ENCODE measurements at regions not wholly inside any gene's neighbourhood (a gene's known extent, or its start where the extent isn't known, plus 50 kb on each side); places are given as distances from the start of the nearest gene placed in this dataset.

GRCh38 chr14:98489115-98489514, 782.9 kb downstream of the BCL11B start:
- no peaks in the 10 kb centered on the region for H4K20me1 ChIP-seq (ENCODE audit: insufficient read depth)
- H2AFZ ChIP-seq, result no peak overlapping the region
- H3K79me2 ChIP-seq (ENCODE audit: insufficient read depth), result no peaks in the 10 kb centered on the region
- TF ChIP-seq EZH2phosphoT487 (IDR thresholded peaks at IDR 0.05; ENCODE audit: insufficient read depth, low read depth) (no peak), EZH2 (IDR thresholded peaks at IDR 0.05; ENCODE audit: insufficient read depth, poor library complexity, severe bottlenecking) (no peak)
- H3K27ac ChIP-seq, result no peak overlapping the region
- no peak overlapping the region for H3K4me2 ChIP-seq (ENCODE audit: unreplicated experiment)
- in situ Hi-C loops (cut with MboI), result no loop called here
- H3K4me3 ChIP-seq, result no peak overlapping the region
- H3K4me1 ChIP-seq (ENCODE audit: insufficient read depth), result no peaks in the 10 kb centered on the region
- H3F3A ChIP-seq (ENCODE audit: insufficient read depth), result no peaks in the 10 kb centered on the region
- H3K9me2 ChIP-seq (ENCODE audit: insufficient read depth), result no peaks in the 10 kb centered on the region
- WGBS, 2 experiments (ENCODE audit: low coverage in 1 of 2, low lambda C conversion rate in 2 of 2, missing lambda C conversion rate in 2 of 2), result 60 to 65% methylated on average over 4 of the region's 4 CpGs
- no peaks in the 10 kb centered on the region for H3K36me3 ChIP-seq (ENCODE audit: low read depth)
- no peaks in the 10 kb centered on the region for H3K27me3 ChIP-seq (replicated peaks; ENCODE audit: insufficient read depth)
- peaks cover 4% of the 10 kb centered on the region for H3K9me3 ChIP-seq (ENCODE audit: low read depth)
- H3K9ac ChIP-seq, result no peak overlapping the region
- DNase-seq, result no peak

- H3K9me2 ChIP-seq (ENCODE audit: insufficient read depth), result no peaks in the 10 kb centered on the region
- DNase-seq, result peak; percentile 29
- no peak overlapping the region for H2AFZ ChIP-seq
- no peaks in the 10 kb centered on the region for H3K9me3 ChIP-seq (ENCODE audit: low read depth)
- H3K36me3 ChIP-seq (ENCODE audit: low read depth), result no peaks in the 10 kb centered on the region
- in situ Hi-C loops (cut with MboI), result no loop called here
- no peak overlapping the region for H3K4me2 ChIP-seq (ENCODE audit: unreplicated experiment)
- no peaks in the 10 kb centered on the region for H3F3A ChIP-seq (ENCODE audit: insufficient read depth)
- H3K27ac ChIP-seq, result no peak overlapping the region
- H3K27me3 ChIP-seq (replicated peaks; ENCODE audit: insufficient read depth), result no peaks in the 10 kb centered on the region
- TF ChIP-seq EZH2 (IDR thresholded peaks at IDR 0.05; ENCODE audit: insufficient read depth, poor library complexity, severe bottlenecking) (no peak), EZH2phosphoT487 (IDR thresholded peaks at IDR 0.05; ENCODE audit: insufficient read depth, low read depth) (no peak)
- WGBS, 2 experiments (ENCODE audit: low coverage in 1 of 2, low lambda C conversion rate in 2 of 2, missing lambda C conversion rate in 2 of 2), result 19 to 23% methylated on average over 5 of the region's 5 CpGs
- no peaks in the 10 kb centered on the region for H3K4me1 ChIP-seq (ENCODE audit: insufficient read depth)
- H3K9ac ChIP-seq, result no peak overlapping the region
- H4K20me1 ChIP-seq (ENCODE audit: insufficient read depth), result no peaks in the 10 kb centered on the region
- no peaks in the 10 kb centered on the region for H3K79me2 ChIP-seq (ENCODE audit: insufficient read depth)
- H3K4me3 ChIP-seq, result no peak overlapping the region
Measured at GRCh38 chr14:98494582-98494981, 777.4 kb downstream of the BCL11B start.

DNA sequence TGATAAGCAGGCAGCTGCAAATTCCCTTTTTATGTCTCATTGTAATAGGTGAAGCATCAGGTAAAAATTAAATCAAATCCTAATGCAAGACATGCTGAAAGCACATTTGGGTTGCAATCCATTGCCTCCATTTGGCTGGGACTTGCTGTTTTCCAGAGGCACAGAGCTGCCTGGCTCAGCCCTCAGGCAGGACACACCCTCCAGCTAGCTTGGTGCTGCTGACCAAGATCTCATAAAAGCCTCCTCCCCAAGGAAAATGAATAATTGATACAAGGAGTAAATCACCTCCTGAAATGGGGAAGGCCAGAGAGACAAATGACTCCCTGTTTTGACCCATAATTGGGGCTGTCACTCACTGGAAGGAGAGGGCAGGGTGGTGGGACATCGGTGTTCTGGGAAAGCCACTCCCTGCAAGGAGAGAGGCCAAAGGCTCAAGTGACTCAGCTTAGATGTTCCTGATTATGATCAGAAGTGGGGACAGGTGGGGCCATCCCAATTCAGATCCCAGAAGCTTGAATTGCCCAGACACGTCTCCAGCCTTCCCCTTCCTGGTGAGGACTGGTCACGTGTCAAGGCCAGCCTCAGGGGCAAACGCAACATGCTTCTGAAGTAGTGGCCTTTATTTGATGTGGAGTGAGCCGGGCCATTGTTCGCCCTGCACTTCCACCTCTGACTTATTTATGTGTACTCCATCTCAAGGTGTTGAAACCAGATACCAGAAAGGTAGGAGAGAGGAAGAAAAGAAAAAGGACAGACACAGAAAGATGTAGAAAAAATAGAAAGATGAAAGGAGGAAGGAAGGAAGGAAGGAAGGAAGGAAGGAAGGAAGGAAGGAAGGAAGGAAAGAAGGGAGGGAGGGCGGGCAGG, 773.7 kb downstream of the BCL11B start:
- Histone ChIP-seq H3K79me2 (ENCODE audit: insufficient read depth) (no peaks in the 10 kb centered on the region), H3K9me2 (ENCODE audit: insufficient read depth) (no peaks in the 10 kb centered on the region), H3K9ac (no peak overlapping the region), H2AFZ (no peak overlapping the region), H3K4me1 (ENCODE audit: insufficient read depth) (no peaks in the 10 kb centered on the region), H3K4me2 (ENCODE audit: unreplicated experiment) (no peak overlapping the region), H3F3A (ENCODE audit: insufficient read depth) (no peaks in the 10 kb centered on the region), H3K9me3 (ENCODE audit: low read depth) (no peaks in the 10 kb centered on the region), H3K4me3 (no peak overlapping the region), H3K27ac (no peak overlapping the region), H4K20me1 (ENCODE audit: insufficient read depth) (no peaks in the 10 kb centered on the region), H3K27me3 (replicated peaks; ENCODE audit: insufficient read depth) (no peaks in the 10 kb centered on the region), H3K36me3 (ENCODE audit: low read depth) (no peaks in the 10 kb centered on the region)
- TF ChIP-seq EZH2 (IDR thresholded peaks at IDR 0.05; ENCODE audit: insufficient read depth, poor library complexity, severe bottlenecking) (no peak), EZH2phosphoT487 (IDR thresholded peaks at IDR 0.05; ENCODE audit: insufficient read depth, low read depth) (no peak)
- DNase-seq, result no peak
- 53 to 55% methylated on average over 6 to 7 of the region's 7 CpGs for WGBS, 2 experiments (ENCODE audit: low coverage in 1 of 2, low lambda C conversion rate in 2 of 2, missing lambda C conversion rate in 2 of 2)
- in situ Hi-C loops (cut with MboI), result no loop called here

DNA sequence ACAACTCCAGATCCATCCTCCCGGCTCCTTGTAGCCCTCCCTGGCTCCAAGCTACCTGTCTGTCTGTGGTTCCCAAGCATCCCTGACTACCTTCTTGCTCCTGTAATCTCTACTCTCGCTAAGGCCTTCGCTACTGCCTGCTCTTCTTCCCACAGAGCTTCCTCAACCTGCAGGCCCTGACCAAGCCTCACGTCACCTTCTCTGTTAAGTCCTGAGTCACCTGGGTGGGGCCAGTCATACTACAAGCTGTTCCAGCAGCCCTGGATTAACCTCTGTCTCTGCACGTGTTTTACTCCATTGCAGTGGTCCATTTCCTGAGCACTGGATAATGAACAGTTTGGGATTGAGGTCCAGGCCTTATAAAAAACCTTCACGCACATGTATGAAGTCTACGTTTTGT, 770.7 kb downstream of the BCL11B start:
- no peaks in the 10 kb centered on the region for H3K9me3 ChIP-seq (ENCODE audit: low read depth)
- WGBS, 2 experiments (ENCODE audit: low coverage in 1 of 2, low lambda C conversion rate in 2 of 2, missing lambda C conversion rate in 2 of 2), result 60 to 70% methylated on average over 7 of the region's 7 CpGs
- no peak overlapping the region for H2AFZ ChIP-seq
- no peaks in the 10 kb centered on the region for H3K36me3 ChIP-seq (ENCODE audit: low read depth)
- TF ChIP-seq EZH2 (IDR thresholded peaks at IDR 0.05; ENCODE audit: insufficient read depth, poor library complexity, severe bottlenecking) (no peak), EZH2phosphoT487 (IDR thresholded peaks at IDR 0.05; ENCODE audit: insufficient read depth, low read depth) (no peak)
- no peak overlapping the region for H3K4me2 ChIP-seq (ENCODE audit: unreplicated experiment)
- H3K4me3 ChIP-seq, result no peak overlapping the region
- H3K79me2 ChIP-seq (ENCODE audit: insufficient read depth), result no peaks in the 10 kb centered on the region
- no peak overlapping the region for H3K27ac ChIP-seq
- DNase-seq, result no peak
- H3F3A ChIP-seq (ENCODE audit: insufficient read depth), result no peaks in the 10 kb centered on the region
- H3K27me3 ChIP-seq (replicated peaks; ENCODE audit: insufficient read depth), result no peaks in the 10 kb centered on the region
- in situ Hi-C loops (cut with MboI), result no loop called here
- no peaks in the 10 kb centered on the region for H3K9me2 ChIP-seq (ENCODE audit: insufficient read depth)
- H3K9ac ChIP-seq, result no peak overlapping the region
- no peaks in the 10 kb centered on the region for H4K20me1 ChIP-seq (ENCODE audit: insufficient read depth)
- H3K4me1 ChIP-seq (ENCODE audit: insufficient read depth), result no peaks in the 10 kb centered on the region

Measured in GM23248 (cell line).